GM13976 (cell line): ENCODE measurements at regions not wholly inside any gene's neighbourhood (a gene's known extent, or its start where the extent isn't known, plus 50 kb on each side); places are given as distances from the start of the nearest gene placed in this dataset.

Experiments used
- DNase-seq: peaks from one replicate; pipeline ENCODE4 v3.0.0; 2012; ENCODE audit warnings: low spot score
- in situ Hi-C: fragments of 300-500 bp; cut with MboI; formaldehyde crosslinking; loops from one replicate; pipeline ENCODE4 v1.12.0; 2022; ENCODE audit warnings: low sequenced_read_pairs, mixed read lengths, inconsistent platforms; ENCODE audit not compliant: unreplicated experiment
- TF ChIP-seq, protein P1 (sequence below): IDR thresholded peaks from 2 replicates; pipeline ENCODE4 v1.5.1; 2012; ENCODE audit warnings: borderline replicate concordance, mild to moderate bottlenecking; ENCODE audit not compliant: insufficient read depth; ENCODE audit errors: extremely low read depth, missing control alignments, control extremely low read depth

DNA sequence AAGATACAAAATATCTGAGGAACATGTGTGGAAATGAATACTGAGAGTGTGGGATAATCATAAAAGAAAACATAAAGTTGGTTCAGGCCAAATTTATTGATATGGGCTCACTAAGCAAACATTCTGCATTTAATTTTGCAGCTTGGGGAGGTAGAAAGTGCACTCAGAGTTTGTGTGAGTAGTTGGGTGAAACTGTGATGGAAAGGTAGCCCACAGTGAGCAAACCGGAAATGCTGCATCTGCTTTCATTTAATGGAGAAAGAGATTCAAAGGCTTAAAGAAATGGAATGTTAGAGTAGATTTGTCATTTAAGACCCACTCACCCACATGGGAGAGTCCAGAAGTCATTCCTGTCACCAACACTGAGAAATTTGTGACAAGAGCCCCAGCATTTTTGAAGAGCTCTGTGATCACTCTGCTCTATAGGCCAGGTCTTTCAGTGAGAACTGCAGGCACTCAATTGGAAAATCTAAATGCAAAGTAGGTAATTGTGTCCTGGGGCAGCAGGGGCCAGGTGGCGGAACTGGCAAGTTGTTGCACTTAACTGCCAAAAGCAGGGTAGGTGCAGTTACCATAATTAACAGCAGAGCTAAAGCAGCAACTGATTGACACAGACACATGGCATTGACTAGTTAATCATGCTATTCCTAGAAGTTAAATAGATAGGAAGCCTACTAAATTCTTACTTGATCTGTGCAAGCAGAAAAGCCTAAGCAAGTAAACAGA is 1228.3 kb upstream of the PCDH20 start:
- in situ Hi-C loops: no loop called here

DNA sequence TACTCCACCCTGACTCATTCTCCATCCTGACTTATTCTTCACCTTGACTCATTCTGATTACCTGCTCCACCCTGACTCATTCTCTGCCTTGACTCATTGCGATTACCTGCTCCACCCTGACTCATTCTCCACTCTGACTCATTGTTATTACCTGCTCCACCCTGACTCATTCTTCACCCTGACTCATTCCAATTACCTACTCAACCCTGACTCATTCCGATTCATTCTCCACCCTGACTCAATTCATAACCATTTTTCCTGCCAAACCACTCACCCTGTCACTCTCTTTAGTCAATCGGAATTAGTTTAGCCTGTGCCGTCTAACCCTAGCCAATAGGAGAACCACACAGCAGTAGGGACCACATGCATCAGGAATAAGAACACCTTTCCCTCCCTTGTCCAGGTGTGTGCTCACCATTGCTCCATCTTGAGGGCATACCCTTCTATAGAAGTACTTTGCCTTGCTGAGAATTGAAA is 1227.4 kb upstream of the PCDH20 start:
- in situ Hi-C loops: no loop called here
- no peak for DNase-seq
- TF ChIP-seq, protein P1, sequence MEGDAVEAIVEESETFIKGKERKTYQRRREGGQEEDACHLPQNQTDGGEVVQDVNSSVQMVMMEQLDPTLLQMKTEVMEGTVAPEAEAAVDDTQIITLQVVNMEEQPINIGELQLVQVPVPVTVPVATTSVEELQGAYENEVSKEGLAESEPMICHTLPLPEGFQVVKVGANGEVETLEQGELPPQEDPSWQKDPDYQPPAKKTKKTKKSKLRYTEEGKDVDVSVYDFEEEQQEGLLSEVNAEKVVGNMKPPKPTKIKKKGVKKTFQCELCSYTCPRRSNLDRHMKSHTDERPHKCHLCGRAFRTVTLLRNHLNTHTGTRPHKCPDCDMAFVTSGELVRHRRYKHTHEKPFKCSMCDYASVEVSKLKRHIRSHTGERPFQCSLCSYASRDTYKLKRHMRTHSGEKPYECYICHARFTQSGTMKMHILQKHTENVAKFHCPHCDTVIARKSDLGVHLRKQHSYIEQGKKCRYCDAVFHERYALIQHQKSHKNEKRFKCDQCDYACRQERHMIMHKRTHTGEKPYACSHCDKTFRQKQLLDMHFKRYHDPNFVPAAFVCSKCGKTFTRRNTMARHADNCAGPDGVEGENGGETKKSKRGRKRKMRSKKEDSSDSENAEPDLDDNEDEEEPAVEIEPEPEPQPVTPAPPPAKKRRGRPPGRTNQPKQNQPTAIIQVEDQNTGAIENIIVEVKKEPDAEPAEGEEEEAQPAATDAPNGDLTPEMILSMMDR: no peak

More for the DNA sequence above, 1228.3 kb upstream of the PCDH20 start:
- TF ChIP-seq, protein P1: no peak
- DNase-seq: no peak

DNA sequence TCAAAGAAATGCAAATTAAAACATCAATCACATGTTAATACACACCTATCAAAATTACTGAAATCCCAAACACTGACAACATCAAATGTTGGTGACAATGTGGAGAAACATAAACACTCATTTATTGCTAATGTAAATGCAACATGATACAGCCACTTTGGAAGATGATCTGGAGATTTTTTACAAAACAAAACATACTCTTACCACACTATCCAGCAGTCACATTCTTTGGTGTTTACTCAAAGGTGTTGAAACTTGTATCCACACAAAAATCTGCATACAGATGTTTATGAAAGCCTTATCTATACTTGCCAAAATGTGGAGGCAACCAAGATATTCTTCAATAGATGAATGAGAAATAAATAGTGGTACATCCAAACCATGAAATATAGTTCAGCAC is 1219.5 kb upstream of the PCDH20 start:
- TF ChIP-seq, protein P1: no peak
- DNase-seq: no peak
- in situ Hi-C loops: no loop called here

DNA sequence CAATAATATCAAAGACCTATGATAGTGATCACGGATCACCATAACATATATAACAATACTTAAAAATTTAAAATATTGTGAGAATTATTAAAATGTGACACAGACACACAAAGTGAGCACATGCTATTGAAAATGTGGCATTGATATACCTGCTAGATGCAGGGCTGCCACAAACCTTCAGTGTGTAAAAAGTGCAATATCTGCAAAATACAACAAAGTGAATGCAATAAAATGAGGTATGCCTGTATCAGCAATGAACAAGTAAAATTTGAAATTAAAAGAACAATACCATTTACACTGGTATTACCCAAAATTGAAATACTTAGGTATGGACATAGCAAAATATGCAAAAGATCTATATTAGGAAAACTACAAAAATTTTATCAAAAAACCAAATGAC is 1217.8 kb upstream of the PCDH20 start:
- in situ Hi-C loops: no loop called here
- no peak for DNase-seq
- TF ChIP-seq, protein P1: no peak

DNA sequence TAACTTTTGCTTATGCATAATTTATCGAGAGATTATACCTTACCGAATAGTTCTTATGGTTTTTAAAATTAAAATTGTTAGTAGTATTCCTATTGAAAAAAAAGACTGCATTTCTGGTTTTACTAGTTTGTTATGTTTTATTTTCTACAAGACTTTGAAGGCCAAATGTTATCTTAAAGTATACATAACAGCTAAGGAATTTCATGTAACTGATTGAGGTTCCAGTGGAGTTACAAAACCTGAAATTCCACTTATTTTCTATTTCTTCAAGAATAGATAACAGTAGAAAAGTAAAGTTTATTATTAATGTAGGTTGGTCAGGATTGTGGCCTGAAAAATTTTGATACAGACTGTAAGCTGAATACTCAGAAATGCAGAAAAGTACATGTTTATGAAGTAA is 1216.0 kb upstream of the PCDH20 start:
- TF ChIP-seq, protein P1: no peak
- in situ Hi-C loops: no loop called here
- no peak for DNase-seq

DNA sequence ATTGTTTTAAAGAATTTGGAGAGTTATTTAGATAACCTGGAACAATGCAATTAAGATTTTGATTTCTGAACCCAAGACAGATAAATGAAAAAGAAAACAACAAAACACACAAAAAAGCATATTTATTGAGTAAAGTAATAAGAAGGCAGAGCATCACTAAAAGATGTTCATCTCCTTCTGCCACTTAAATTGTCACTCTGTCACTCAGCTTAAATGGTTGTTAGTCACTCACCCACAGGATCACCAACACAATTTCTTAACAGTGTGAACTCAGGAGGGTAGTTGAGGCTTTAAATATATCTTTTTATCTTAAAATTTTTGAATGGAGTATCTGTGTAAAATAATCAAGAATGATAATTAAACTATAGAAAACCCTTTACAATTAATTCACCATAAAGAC is 1215.5 kb upstream of the PCDH20 start:
- DNase-seq: no peak
- in situ Hi-C loops: no loop called here
- TF ChIP-seq, protein P1: no peak
